GM12892 (cell line): ENCODE measurements at regions not wholly inside any gene's neighbourhood (a gene's known extent, or its start where the extent isn't known, plus 50 kb on each side); places are given as distances from the start of the nearest gene placed in this dataset.
"Not testable (repeated sequence)": the region's sequence is repeated elsewhere in the genome, so short reads cannot be mapped to it uniquely, and the experiment has no call there.

ENCODE experiments used
- POLR2A ChIP-seq: IDR thresholded peaks from 2 replicates; pipeline ENCODE4 v1.6.1; 2011; ENCODE audit warnings: low read depth, low read length, control low read depth
- POLR2AphosphoS5 ChIP-seq: IDR thresholded peaks from 2 replicates; pipeline ENCODE4 v1.6.1; 2011; ENCODE audit warnings: low read depth, low read length, control low read depth
- TAF1 ChIP-seq: IDR thresholded peaks from 2 replicates; pipeline ENCODE4 v1.6.1; 2011; ENCODE audit warnings: low read depth, mild to moderate bottlenecking, control low read depth, low read length, borderline replicate concordance

DNA sequence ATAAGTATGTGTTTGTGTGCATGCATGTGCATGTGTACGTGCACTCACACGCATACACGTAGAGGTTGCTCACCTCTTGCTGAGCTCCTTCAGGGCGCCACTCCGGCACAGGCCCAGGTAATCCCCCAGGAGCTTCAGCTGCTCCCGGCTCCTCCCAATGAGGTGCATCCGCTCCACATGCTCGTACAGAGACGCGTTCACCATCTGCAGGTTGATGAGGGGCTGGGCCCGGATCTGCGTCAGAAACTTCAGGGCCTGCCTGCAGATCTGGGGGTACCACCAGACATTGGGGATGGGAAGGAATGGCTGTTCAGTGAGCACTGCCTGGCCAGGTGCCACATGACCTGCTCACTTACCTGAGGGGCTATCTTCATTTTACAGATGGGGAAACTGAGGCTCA lies 127.0 kb downstream of the LRRC37A3 start:
- TF ChIP-seq POLR2AphosphoS5, POLR2A, TAF1: not testable (repeated sequence)
